Tibial nerve (tissue), 4 donors: ENCODE measurements at regions not wholly inside any gene's neighbourhood (a gene's known extent, or its start where the extent isn't known, plus 50 kb on each side); places are given as distances from the start of the nearest gene placed in this dataset.
"Not testable (repeated sequence)": the region's sequence is repeated elsewhere in the genome, so short reads cannot be mapped to it uniquely, and the experiment has no call there.

Experiments used
- DNase-seq, 2 donors: peaks; one replicate each; pipeline ENCODE4 v3.0.0-alpha.2; 2019; ENCODE audit warnings: low spot score in 2 of 2
- H3K27ac ChIP-seq, 4 donors: fragments of 200-600 bp; sonication (generic) in 3 of 4; one replicate each; pipeline ENCODE4 v1.5.1; 2017 to 2019; ENCODE audit warnings: mild to moderate bottlenecking in 1 of 4
- H3K27me3 ChIP-seq, 2 donors: fragments of 200-600 bp; sonication (generic) in 1 of 2; one replicate each; pipeline versions ENCODE4 v1.5.1 to v1.6.0; 2017 to 2019
- H3K36me3 ChIP-seq, 3 donors: fragments of 200-600 bp; sonication (generic); one replicate each; pipeline ENCODE4 v1.5.1; 2018 to 2019
- H3K4me1 ChIP-seq, 4 donors: fragments of 200-600 bp; sonication (generic) in 3 of 4; one replicate each; pipeline ENCODE4 v1.5.1; 2017 to 2019
- H3K4me3 ChIP-seq, 4 donors: fragments of 200-600 bp; sonication (generic) in 3 of 4; one replicate each; pipeline ENCODE4 v1.5.1; 2017 to 2019; ENCODE audit warnings: mild to moderate bottlenecking in 1 of 4, moderate library complexity in 1 of 4
- H3K9me3 ChIP-seq, 4 donors: fragments of 200-600 bp; sonication (generic) in 3 of 4; one replicate each; pipeline ENCODE4 v1.5.1; 2017 to 2019
- CTCF ChIP-seq, 5 experiments: fragments of 200-600 bp in 3 of 5; fragments of 450-650 bp in 2 of 5; sonication (generic) in 3 of 5; IDR thresholded peaks; one replicate each; pipeline ENCODE4 v1.5.1; 2016 to 2019; ENCODE audit warnings: antibody characterized with exemption in 5 of 5, mild to moderate bottlenecking in 3 of 5, moderate library complexity in 2 of 5
- EP300 ChIP-seq, 2 donors: sonication (generic); formaldehyde crosslinking; IDR thresholded peaks; one replicate each; pipeline ENCODE4 v1.6.1; 2017; ENCODE audit warnings: antibody characterized with exemption in 2 of 2, mild to moderate bottlenecking in 1 of 2
- POLR2A ChIP-seq, 2 donors: fragments of 450-650 bp; IDR thresholded peaks; one replicate each; pipeline ENCODE4 v1.6.1; 2017; ENCODE audit warnings: antibody characterized with exemption in 2 of 2, mild to moderate bottlenecking in 2 of 2, moderate library complexity in 2 of 2
- WGBS, 2 donors: methylation state at CpG; one replicate each; pipeline ENCODE4 v1.1.5; 2018; 5-methylcytosine and 5-hydroxymethylcytosine counted together

GRCh38 chr14:80024417-80024816, 186.9 kb downstream of the DIO2 start:
- H3K27ac ChIP-seq, result no peak overlapping the region
- no peaks in the 10 kb centered on the region for H3K27me3 ChIP-seq
- peaks cover 0 to 7% (median 0%) of the 10 kb centered on the region in 4 donors for H3K9me3 ChIP-seq
- H3K4me3 ChIP-seq, result no peak overlapping the region
- no peaks in the 10 kb centered on the region for H3K4me1 ChIP-seq
- WGBS, 2 donors, result 94 to 95% methylated on average over 4 of the region's 4 CpGs
- TF ChIP-seq EP300 (IDR thresholded peaks at IDR 0.05) (no peak), POLR2A (IDR thresholded peaks at IDR 0.05) (no peak), CTCF (IDR thresholded peaks at IDR 0.05) (no peak)
- no peak for DNase-seq
- H3K36me3 ChIP-seq, result no peaks in the 10 kb centered on the region

- not testable (repeated sequence) for H3K27me3 ChIP-seq, DNase-seq, H3K4me3 ChIP-seq, H3K4me1 ChIP-seq, H3K27ac ChIP-seq, H3K36me3 ChIP-seq, H3K9me3 ChIP-seq
- 93% methylated on average over 3 of the region's 3 CpGs for WGBS, 2 donors
These were observed 192.8 kb downstream of the DIO2 start for GRCh38 chr14:80018476-80018875.

GRCh38 chr14:80017795-80018194, 193.5 kb downstream of the DIO2 start:
- H3K36me3 ChIP-seq, result no peaks in the 10 kb centered on the region
- no peak for DNase-seq
- no peak for TF ChIP-seq EP300 (IDR thresholded peaks at IDR 0.05)
- TF ChIP-seq CTCF (IDR thresholded peaks at IDR 0.05), result no peak
- no peak for TF ChIP-seq POLR2A (IDR thresholded peaks at IDR 0.05)
- H3K27me3 ChIP-seq, result no peaks in the 10 kb centered on the region
- no peak overlapping the region for H3K4me3 ChIP-seq
- no peaks in the 10 kb centered on the region for H3K4me1 ChIP-seq
- H3K27ac ChIP-seq, result no peak overlapping the region
- no peaks in the 10 kb centered on the region for H3K9me3 ChIP-seq
- whole genome bisulfite sequencing, 2 donors, result 69 to 80% methylated on average over 4 of the region's 4 CpGs

- not testable (repeated sequence) for H3K4me3 ChIP-seq, H3K36me3 ChIP-seq, H3K27me3 ChIP-seq, DNase-seq, H3K9me3 ChIP-seq, H3K27ac ChIP-seq
- peaks cover 0 to 19% (median 0%) of the 10 kb centered on the region in 4 donors for H3K4me1 ChIP-seq
- WGBS, 2 donors, result 75 to 100% methylated on average over 1 of the region's 1 CpG
These were observed 201.1 kb downstream of the DIO2 start for GRCh38 chr14:80010245-80010644.

- H3K27ac ChIP-seq, result no peak overlapping the region
- H3K36me3 ChIP-seq, result no peaks in the 10 kb centered on the region
- no peaks in the 10 kb centered on the region for H3K9me3 ChIP-seq
- no peak for TF ChIP-seq EP300 (IDR thresholded peaks at IDR 0.05)
- no peak for TF ChIP-seq POLR2A (IDR thresholded peaks at IDR 0.05)
- no peak for TF ChIP-seq CTCF (IDR thresholded peaks at IDR 0.05)
- H3K4me1 ChIP-seq, result peaks cover 0 to 22% (median 0%) of the 10 kb centered on the region in 4 donors
- H3K27me3 ChIP-seq, result no peaks in the 10 kb centered on the region
- no peak overlapping the region for H3K4me3 ChIP-seq
- no peak for DNase-seq
- WGBS, 2 donors, result 0 to 10% methylated on average over 1 of the region's 1 CpG
These were observed 205.7 kb downstream of the DIO2 start for GRCh38 chr14:80005561-80005960.

- Histone ChIP-seq H3K27me3 (no peaks in the 10 kb centered on the region), H3K27ac (no peak overlapping the region), H3K4me3 (no peak overlapping the region), H3K36me3 (no peaks in the 10 kb centered on the region), H3K9me3 (no peaks in the 10 kb centered on the region), H3K4me1 (peaks cover 0 to 22% (median 0%) of the 10 kb centered on the region in 4 donors)
- 93 to 96% methylated on average over 3 of the region's 3 CpGs for WGBS, 2 donors
- no peak for TF ChIP-seq EP300 (IDR thresholded peaks at IDR 0.05)
- no peak for TF ChIP-seq POLR2A (IDR thresholded peaks at IDR 0.05)
- TF ChIP-seq CTCF (IDR thresholded peaks at IDR 0.05), result no peak
- no peak for DNase-seq
These were observed 206.4 kb downstream of the DIO2 start for GRCh38 chr14:80004871-80005270.
